ENCODE measurements at regions not wholly inside any gene's neighbourhood (a gene's known extent, or its start where the extent isn't known, plus 50 kb on each side); places are given as distances from the start of the nearest gene placed in this dataset.

- no peak overlapping the region for H3K27ac ChIP-seq (ENCODE audit: insufficient read depth, low read depth, low read length)
- no peaks in the 10 kb centered on the region for H4K20me1 ChIP-seq (replicated peaks; ENCODE audit: control insufficient read depth, extremely low read depth, insufficient read depth, low read length)
- no peaks in the 10 kb centered on the region for H3K79me2 ChIP-seq (ENCODE audit: control insufficient read depth, insufficient read depth, low read length)
- H2AFZ ChIP-seq (ENCODE audit: low read depth, low read length), result no peak overlapping the region
- H3K4me2 ChIP-seq (ENCODE audit: insufficient read depth, low read length), result no peak overlapping the region
- H3K36me3 ChIP-seq (ENCODE audit: control insufficient read depth in 2 of 2, extremely low read depth in 1 of 2, insufficient read depth in 2 of 2, low read length in 2 of 2), result no peaks in the 10 kb centered on the region
- intact Hi-C loops (cut with micrococcal nuclease), result no loop called here
- no peak overlapping the region for H3K4me3 ChIP-seq (replicated peaks in 1 of 3; ENCODE audit: insufficient read depth in 1 of 3, low read depth in 1 of 3, low read length in 3 of 3)
- TF ChIP-seq POLR2AphosphoS5 (IDR thresholded peaks at IDR 0.05; ENCODE audit: insufficient read depth, low read depth, low read length), result no peak
- TF ChIP-seq MYC (IDR thresholded peaks at IDR 0.05; ENCODE audit: low read depth, low read length), result no peak
- no peak for TF ChIP-seq FOS (IDR thresholded peaks at IDR 0.05; ENCODE audit: borderline replicate concordance, insufficient read depth, low read length)
- no peak for TF ChIP-seq GATA2 (IDR thresholded peaks at IDR 0.05; ENCODE audit: insufficient read depth, insufficient read length, low read depth, low read length)
- H3K4me1 ChIP-seq (ENCODE audit: control insufficient read depth, extremely low read depth, insufficient read depth, low read length), result no peaks in the 10 kb centered on the region
- CTCF ChIA-PET, result no interaction called here
- no TSS peak for BruUV-seq (replicated peaks)
- dilution Hi-C loops (cut with MboI; ENCODE audit: extremely low pct_ligation_motif_present, low sequenced_read_pairs), result no loop called here
- H3K9ac ChIP-seq (replicated peaks; ENCODE audit: extremely low read depth, insufficient read depth, low read length), result no peak overlapping the region
- no peak for FAIRE-seq
- H3K9me1 ChIP-seq (replicated peaks; ENCODE audit: control insufficient read depth, extremely low read depth, insufficient read depth, low read length), result no peaks in the 10 kb centered on the region
- H3K9me3 ChIP-seq (replicated peaks; ENCODE audit: control insufficient read depth, insufficient read depth, low read length), result peaks cover 5% of the 10 kb centered on the region
- POLR2A ChIA-PET, result no interaction called here
- DNase-seq (ENCODE audit: low read depth, low spot score), result no peak
- H3K27me3 ChIP-seq (ENCODE audit: control insufficient read depth in 2 of 2, insufficient read depth in 2 of 2, low read length in 2 of 2), result no peaks in the 10 kb centered on the region
These were observed 421.1 kb upstream of the KHDRBS2 start for GRCh38 chr6:62707156-62707555.

DNA sequence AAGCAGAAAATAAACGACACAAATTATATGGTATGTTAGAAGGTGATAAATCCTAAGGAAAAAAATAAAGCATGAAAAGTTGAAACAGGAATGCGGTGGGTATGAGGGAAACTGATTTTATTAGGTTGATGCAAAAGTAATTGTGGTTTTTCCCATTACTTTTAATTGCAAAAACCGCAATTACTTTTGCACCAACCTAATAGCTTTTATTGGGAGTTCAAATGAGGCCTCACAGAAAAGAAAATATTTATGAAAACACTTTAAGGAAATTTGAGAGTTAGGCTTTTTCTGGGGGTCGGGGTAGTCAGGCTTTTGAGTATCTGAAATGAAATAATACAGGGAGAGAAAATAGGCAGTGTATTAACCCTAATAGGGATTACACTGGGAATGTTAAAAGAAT, 397.0 kb upstream of the KHDRBS2 start:
- FAIRE-seq, result no peak
- Histone ChIP-seq H3K27ac (ENCODE audit: insufficient read depth, low read depth, low read length) (no peak overlapping the region), H3K9me1 (replicated peaks; ENCODE audit: control insufficient read depth, extremely low read depth, insufficient read depth, low read length) (no peaks in the 10 kb centered on the region), H3K27me3 (ENCODE audit: control insufficient read depth in 2 of 2, insufficient read depth in 2 of 2, low read length in 2 of 2) (no peaks in the 10 kb centered on the region), H2AFZ (ENCODE audit: low read depth, low read length) (no peak overlapping the region), H3K9ac (replicated peaks; ENCODE audit: extremely low read depth, insufficient read depth, low read length) (no peak overlapping the region), H3K79me2 (ENCODE audit: control insufficient read depth, insufficient read depth, low read length) (no peaks in the 10 kb centered on the region), H3K36me3 (ENCODE audit: control insufficient read depth in 2 of 2, extremely low read depth in 1 of 2, insufficient read depth in 2 of 2, low read length in 2 of 2) (no peaks in the 10 kb centered on the region), H3K9me3 (replicated peaks; ENCODE audit: control insufficient read depth, insufficient read depth, low read length) (no peaks in the 10 kb centered on the region), H3K4me2 (ENCODE audit: insufficient read depth, low read length) (no peak overlapping the region), H3K4me3 (replicated peaks in 1 of 3; ENCODE audit: insufficient read depth in 1 of 3, low read depth in 1 of 3, low read length in 3 of 3) (no peak overlapping the region), H3K4me1 (ENCODE audit: control insufficient read depth, extremely low read depth, insufficient read depth, low read length) (no peaks in the 10 kb centered on the region), H4K20me1 (replicated peaks; ENCODE audit: control insufficient read depth, extremely low read depth, insufficient read depth, low read length) (no peaks in the 10 kb centered on the region)
- ChIA-PET CTCF (no interaction called here), POLR2A (no interaction called here)
- dilution Hi-C loops (cut with MboI; ENCODE audit: extremely low pct_ligation_motif_present, low sequenced_read_pairs), result no loop called here
- TF ChIP-seq MYC (IDR thresholded peaks at IDR 0.05; ENCODE audit: low read depth, low read length), result no peak
- no peak for TF ChIP-seq POLR2AphosphoS5 (IDR thresholded peaks at IDR 0.05; ENCODE audit: insufficient read depth, low read depth, low read length)
- no peak for TF ChIP-seq JUN (IDR thresholded peaks at IDR 0.05; ENCODE audit: borderline replicate concordance, insufficient read depth, insufficient read length, low read depth)
- intact Hi-C loops (cut with micrococcal nuclease), result no loop called here
- no peak for DNase-seq (ENCODE audit: low read depth, low spot score)
- no TSS peak for BruUV-seq (replicated peaks)
